C4-2B (cell line): ENCODE measurements at regions not wholly inside any gene's neighbourhood (a gene's known extent, or its start where the extent isn't known, plus 50 kb on each side); places are given as distances from the start of the nearest gene placed in this dataset.

Experiments
- H3K27ac ChIP-seq: fragments of 450-650 bp; 2 replicates; pipeline ENCODE4 v1.5.1; 2017
- CTCF ChIP-seq: fragments of 450-650 bp; conservative IDR thresholded peaks from 2 replicates; pipeline ENCODE4 v1.5.1; 2017; ENCODE audit warnings: mild to moderate bottlenecking
- ZFX ChIP-seq: fragments of 450-650 bp; IDR thresholded peaks from 2 replicates; pipeline ENCODE4 v1.6.1; 2017

- no peak overlapping the region for H3K27ac ChIP-seq
- TF ChIP-seq ZFX (no peak), CTCF (no peak)
Observed at GRCh38 chr4:85381968-85382367, 93.0 kb upstream of the ARHGAP24 start.

DNA sequence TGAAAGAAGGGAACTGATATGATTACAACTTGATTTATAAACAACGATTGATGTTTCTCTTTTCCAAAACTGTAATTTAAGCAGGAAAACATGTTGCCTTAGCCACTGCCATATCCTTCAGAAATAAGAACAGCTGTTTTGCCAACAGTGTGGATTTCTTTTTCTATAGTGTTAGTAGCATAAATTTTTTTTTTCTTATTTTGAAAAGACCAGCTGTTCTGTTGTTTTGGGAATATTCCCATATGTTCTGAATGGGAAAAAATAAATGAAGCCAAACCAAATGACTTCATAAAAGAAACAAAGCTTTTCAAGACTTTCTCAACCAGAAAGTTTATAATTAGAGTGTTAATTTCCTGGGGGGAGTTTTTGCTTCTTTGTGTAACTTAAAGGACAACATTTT is 83.9 kb upstream of the ARHGAP24 start:
- TF ChIP-seq ZFX (no peak), CTCF (no peak)
- no peak overlapping the region for H3K27ac ChIP-seq

DNA sequence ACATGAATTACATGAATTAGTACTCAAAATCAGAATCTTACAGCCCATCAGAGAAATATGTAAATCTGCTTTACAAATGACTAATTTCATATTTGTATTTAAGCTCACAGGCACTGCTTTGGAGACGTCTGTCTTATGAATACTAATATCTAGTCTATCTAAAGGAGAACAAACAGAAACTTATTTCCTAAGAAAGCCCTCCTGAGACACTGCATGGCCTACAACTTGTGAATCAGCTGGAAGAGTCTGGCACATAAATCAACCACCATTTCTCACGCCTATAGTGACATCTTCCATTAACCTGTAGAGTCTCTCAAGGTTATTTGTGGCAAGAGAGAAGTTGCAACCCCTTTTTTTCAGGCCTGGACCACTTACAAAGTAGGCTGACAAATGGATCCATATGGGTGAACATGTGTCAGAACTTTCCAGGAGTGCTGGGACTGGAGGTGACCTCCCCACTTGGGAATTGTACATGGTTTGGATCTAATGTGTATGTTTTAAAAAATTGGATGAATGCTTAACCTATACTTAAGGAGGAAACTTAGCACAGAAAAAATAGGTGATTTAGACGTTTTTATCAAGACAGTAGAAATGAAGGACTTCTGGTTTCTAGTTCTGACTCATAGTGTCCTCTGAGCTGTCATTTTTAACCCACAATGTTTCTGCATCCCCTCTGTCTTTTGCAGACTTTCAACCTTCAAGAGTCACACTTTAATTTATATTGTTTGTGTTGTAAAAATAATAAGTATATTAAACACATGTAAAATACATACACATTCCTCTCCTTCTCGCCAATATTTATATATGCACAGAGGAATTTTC is 83.2 kb upstream of the ARHGAP24 start:
- TF ChIP-seq CTCF (no peak), ZFX (no peak)
- H3K27ac ChIP-seq = no peak overlapping the region

GRCh38 chr4:85393201-85393600 is 81.7 kb upstream of the ARHGAP24 start:
- H3K27ac ChIP-seq = no peak overlapping the region
- TF ChIP-seq ZFX (no peak), CTCF (no peak)

- no peak overlapping the region for H3K27ac ChIP-seq
- TF ChIP-seq ZFX (no peak), CTCF (no peak)
Observed at GRCh38 chr4:85398276-85398675, 76.7 kb upstream of the ARHGAP24 start.

DNA sequence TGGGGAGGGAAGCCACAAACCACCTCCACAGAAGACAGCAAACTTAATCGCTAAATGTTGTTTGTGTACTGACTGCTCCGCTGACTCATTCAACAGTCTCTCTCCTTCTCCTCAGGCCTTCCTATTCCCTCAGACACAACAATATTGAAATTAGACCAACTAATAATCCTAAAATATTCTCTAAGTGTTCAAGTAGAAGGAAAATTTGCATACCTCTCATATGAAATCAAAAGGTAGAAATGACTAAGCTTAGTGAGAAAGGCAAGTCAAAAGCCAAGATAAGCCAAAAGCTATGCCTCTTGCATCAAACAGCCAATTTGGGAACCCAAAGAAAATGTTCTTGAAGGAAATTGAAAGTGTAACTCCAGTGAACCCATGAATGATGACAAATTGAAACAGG is 75.7 kb upstream of the ARHGAP24 start:
- H3K27ac ChIP-seq = no peak overlapping the region
- TF ChIP-seq CTCF (no peak), ZFX (no peak)

GRCh38 chr4:85402371-85402770 is 72.6 kb upstream of the ARHGAP24 start:
- no peak for TF ChIP-seq CTCF
- no peak for TF ChIP-seq ZFX

More at GRCh38 chr4:85402371-85402770, 72.6 kb upstream of the ARHGAP24 start:
- H3K27ac ChIP-seq = no peak overlapping the region
